ENCODE measurements at regions not wholly inside any gene's neighbourhood (a gene's known extent, or its start where the extent isn't known, plus 50 kb on each side); places are given as distances from the start of the nearest gene placed in this dataset.
"Not testable (repeated sequence)": the region's sequence is repeated elsewhere in the genome, so short reads cannot be mapped to it uniquely, and the experiment has no call there.

- no peak overlapping the region for H2AK5ac ChIP-seq (ENCODE audit: low read length, severe bottlenecking)
- H2BK5ac ChIP-seq (ENCODE audit: low read depth, low read length, poor library complexity, severe bottlenecking) = no peak overlapping the region
- H3K9me3 ChIP-seq (ENCODE audit: control insufficient read depth, low read length) = peaks cover 20% of the 10 kb centered on the region
- H3K23ac ChIP-seq (ENCODE audit: low read length in 2 of 2) = no peak overlapping the region
- DNase-seq = peak; percentile 88
- 38% methylated on average over 17 of the region's 18 CpGs for WGBS
- H3K27me3 ChIP-seq (ENCODE audit: control insufficient read depth in 1 of 2, insufficient read depth in 1 of 2, low read length in 2 of 2) = no peaks in the 10 kb centered on the region
- no peak overlapping the region for H4K91ac ChIP-seq (ENCODE audit: low read length)
- H3K4me2 ChIP-seq (ENCODE audit: low read length, poor library complexity, severe bottlenecking) = no peak overlapping the region
- no peak overlapping the region for H2BK15ac ChIP-seq (ENCODE audit: low read depth, poor library complexity, severe bottlenecking)
- H3K4me3 ChIP-seq (ENCODE audit: insufficient read depth in 1 of 2, low read depth in 1 of 2, low read length in 2 of 2) = no peak overlapping the region
- peak overlapping the region; percentile 78 for H3K9ac ChIP-seq (ENCODE audit: low read length)
- no peaks in the 10 kb centered on the region for H3K36me3 ChIP-seq (ENCODE audit: control insufficient read depth in 1 of 2, insufficient read depth in 2 of 2, low read depth in 1 of 2, low read length in 2 of 2)
- H2BK120ac ChIP-seq (ENCODE audit: low read depth, low read length) = no peak overlapping the region
- H3K4me1 ChIP-seq (ENCODE audit: control insufficient read depth, insufficient read depth, low read depth, low read length) = no peaks in the 10 kb centered on the region
- H3K14ac ChIP-seq (ENCODE audit: low read length in 2 of 2) = no peak overlapping the region
- H3K79me1 ChIP-seq (replicated peaks; ENCODE audit: low read length, poor library complexity, severe bottlenecking) = no peaks in the 10 kb centered on the region
- no peak overlapping the region for H4K8ac ChIP-seq (ENCODE audit: low read length)
- no peak overlapping the region for H3K18ac ChIP-seq (ENCODE audit: low read depth in 1 of 2, low read length in 2 of 2)
- no peak overlapping the region for H3K4ac ChIP-seq (ENCODE audit: low read depth in 1 of 2, low read length in 2 of 2)
- no peak overlapping the region for H2BK12ac ChIP-seq (ENCODE audit: low read length in 2 of 2)
- no peak overlapping the region for H2AFZ ChIP-seq (ENCODE audit: low read depth, low read length)
- H3K27ac ChIP-seq (ENCODE audit: low read length, poor library complexity, severe bottlenecking) = no peak overlapping the region
These were observed 98.1 kb upstream of the SNRPN start for GRCh38 chr15:24856397-24857390.

GRCh38 chr15:24857763-24858162 lies 97.0 kb upstream of the SNRPN start:
- H2BK12ac ChIP-seq (ENCODE audit: low read length in 2 of 2) = no peak overlapping the region
- H2BK15ac ChIP-seq (ENCODE audit: low read depth, poor library complexity, severe bottlenecking) = no peak overlapping the region
- WGBS = 38% methylated on average over 4 of the region's 5 CpGs
- H2AK5ac ChIP-seq (ENCODE audit: low read length, severe bottlenecking) = no peak overlapping the region
- H3K4me1 ChIP-seq (ENCODE audit: control insufficient read depth, insufficient read depth, low read depth, low read length) = no peaks in the 10 kb centered on the region
- no peak overlapping the region for H2BK120ac ChIP-seq (ENCODE audit: low read depth, low read length)
- no peak overlapping the region for H3K4me3 ChIP-seq (ENCODE audit: insufficient read depth in 1 of 2, low read depth in 1 of 2, low read length in 2 of 2)
- no peak overlapping the region for H2BK5ac ChIP-seq (ENCODE audit: low read depth, low read length, poor library complexity, severe bottlenecking)
- no peak overlapping the region for H4K91ac ChIP-seq (ENCODE audit: low read length)
- no peak overlapping the region for H3K14ac ChIP-seq (ENCODE audit: low read length in 2 of 2)
- no peak overlapping the region for H2AFZ ChIP-seq (ENCODE audit: low read depth, low read length)
- H3K4me2 ChIP-seq (ENCODE audit: low read length, poor library complexity, severe bottlenecking) = no peak overlapping the region
- peaks cover 17% of the 10 kb centered on the region for H3K9me3 ChIP-seq (ENCODE audit: control insufficient read depth, low read length)
- H3K23ac ChIP-seq (ENCODE audit: low read length in 2 of 2) = no peak overlapping the region
- no peak overlapping the region for H3K27ac ChIP-seq (ENCODE audit: low read length, poor library complexity, severe bottlenecking)
- H3K4ac ChIP-seq (ENCODE audit: low read depth in 1 of 2, low read length in 2 of 2) = no peak overlapping the region
- H3K27me3 ChIP-seq (ENCODE audit: control insufficient read depth in 1 of 2, insufficient read depth in 1 of 2, low read length in 2 of 2) = no peaks in the 10 kb centered on the region
- no peaks in the 10 kb centered on the region for H3K36me3 ChIP-seq (ENCODE audit: control insufficient read depth in 1 of 2, insufficient read depth in 2 of 2, low read depth in 1 of 2, low read length in 2 of 2)
- H3K18ac ChIP-seq (ENCODE audit: low read depth in 1 of 2, low read length in 2 of 2) = no peak overlapping the region
- peak overlapping the region; percentile 78 for H3K9ac ChIP-seq (ENCODE audit: low read length)
- DNase-seq = peak; percentile 77
- no peaks in the 10 kb centered on the region for H3K79me1 ChIP-seq (replicated peaks; ENCODE audit: low read length, poor library complexity, severe bottlenecking)
- no peak overlapping the region for H4K8ac ChIP-seq (ENCODE audit: low read length)

- H3K79me1 ChIP-seq (replicated peaks; ENCODE audit: low read length, poor library complexity, severe bottlenecking); H2BK15ac ChIP-seq (ENCODE audit: low read depth, poor library complexity, severe bottlenecking); H3K4me3 ChIP-seq (ENCODE audit: insufficient read depth in 1 of 2, low read depth in 1 of 2, low read length in 2 of 2); H2BK120ac ChIP-seq (ENCODE audit: low read depth, low read length); DNase-seq; H3K18ac ChIP-seq (ENCODE audit: low read depth in 1 of 2, low read length in 2 of 2); H4K8ac ChIP-seq (ENCODE audit: low read length); H2AK5ac ChIP-seq (ENCODE audit: low read length, severe bottlenecking); H3K4me1 ChIP-seq (ENCODE audit: control insufficient read depth, insufficient read depth, low read depth, low read length); H3K27me3 ChIP-seq (ENCODE audit: control insufficient read depth in 1 of 2, insufficient read depth in 1 of 2, low read length in 2 of 2); H3K36me3 ChIP-seq (ENCODE audit: control insufficient read depth in 1 of 2, insufficient read depth in 2 of 2, low read depth in 1 of 2, low read length in 2 of 2); H3K14ac ChIP-seq (ENCODE audit: low read length in 2 of 2); H2BK12ac ChIP-seq (ENCODE audit: low read length in 2 of 2); H3K4ac ChIP-seq (ENCODE audit: low read depth in 1 of 2, low read length in 2 of 2); H4K91ac ChIP-seq (ENCODE audit: low read length); H2BK5ac ChIP-seq (ENCODE audit: low read depth, low read length, poor library complexity, severe bottlenecking); H2AFZ ChIP-seq (ENCODE audit: low read depth, low read length); H3K23ac ChIP-seq (ENCODE audit: low read length in 2 of 2); H3K4me2 ChIP-seq (ENCODE audit: low read length, poor library complexity, severe bottlenecking); H3K27ac ChIP-seq (ENCODE audit: low read length, poor library complexity, severe bottlenecking): not testable (repeated sequence)
- WGBS = 67% methylated on average over 4 of the region's 4 CpGs
- H3K9ac ChIP-seq (ENCODE audit: low read length) = peak overlapping the region; percentile 53
- peaks cover 17% of the 10 kb centered on the region for H3K9me3 ChIP-seq (ENCODE audit: control insufficient read depth, low read length)
These were observed 96.6 kb upstream of the SNRPN start for GRCh38 chr15:24858183-24858582.

GRCh38 chr15:24858737-24859601 lies 95.8 kb upstream of the SNRPN start:
- H2AK5ac ChIP-seq (ENCODE audit: low read length, severe bottlenecking) = no peak overlapping the region
- H3K23ac ChIP-seq (ENCODE audit: low read length in 2 of 2) = no peak overlapping the region
- no peaks in the 10 kb centered on the region for H3K4me1 ChIP-seq (ENCODE audit: control insufficient read depth, insufficient read depth, low read depth, low read length)
- no peak overlapping the region for H2BK5ac ChIP-seq (ENCODE audit: low read depth, low read length, poor library complexity, severe bottlenecking)
- DNase-seq = peak; percentile 51
- H3K79me1 ChIP-seq (replicated peaks; ENCODE audit: low read length, poor library complexity, severe bottlenecking) = no peaks in the 10 kb centered on the region
- H2BK12ac ChIP-seq (ENCODE audit: low read length in 2 of 2) = no peak overlapping the region
- no peak overlapping the region for H3K4me2 ChIP-seq (ENCODE audit: low read length, poor library complexity, severe bottlenecking)
- peak overlapping the region; percentile 21 for H3K27ac ChIP-seq (ENCODE audit: low read length, poor library complexity, severe bottlenecking)
- H3K18ac ChIP-seq (ENCODE audit: low read depth in 1 of 2, low read length in 2 of 2) = peak overlapping the region in 1 of 2 experiments; percentile 30
- no peaks in the 10 kb centered on the region for H3K27me3 ChIP-seq (ENCODE audit: control insufficient read depth in 1 of 2, insufficient read depth in 1 of 2, low read length in 2 of 2)
- no peak overlapping the region for H2AFZ ChIP-seq (ENCODE audit: low read depth, low read length)
- H3K4ac ChIP-seq (ENCODE audit: low read depth in 1 of 2, low read length in 2 of 2) = no peak overlapping the region
- peak overlapping the region; percentile 30 for H2BK120ac ChIP-seq (ENCODE audit: low read depth, low read length)
- H3K9ac ChIP-seq (ENCODE audit: low read length) = peak overlapping the region; percentile 53
- H3K4me3 ChIP-seq (ENCODE audit: insufficient read depth in 1 of 2, low read depth in 1 of 2, low read length in 2 of 2) = no peak overlapping the region
- peaks cover 14% of the 10 kb centered on the region for H3K9me3 ChIP-seq (ENCODE audit: control insufficient read depth, low read length)
- peak overlapping the region; percentile 59 for H4K91ac ChIP-seq (ENCODE audit: low read length)
- H2BK15ac ChIP-seq (ENCODE audit: low read depth, poor library complexity, severe bottlenecking) = no peak overlapping the region
- WGBS = 38% methylated on average over 3 of the region's 7 CpGs
- peak overlapping the region; percentile 37 for H4K8ac ChIP-seq (ENCODE audit: low read length)
- no peaks in the 10 kb centered on the region for H3K36me3 ChIP-seq (ENCODE audit: control insufficient read depth in 1 of 2, insufficient read depth in 2 of 2, low read depth in 1 of 2, low read length in 2 of 2)
- no peak overlapping the region for H3K14ac ChIP-seq (ENCODE audit: low read length in 2 of 2)

All from mesenchymal stem cell (in vitro differentiated cells and primary cell).